ENCODE measurements at regions not wholly inside any gene's neighbourhood (a gene's known extent, or its start where the extent isn't known, plus 50 kb on each side); places are given as distances from the start of the nearest gene placed in this dataset.

DNA sequence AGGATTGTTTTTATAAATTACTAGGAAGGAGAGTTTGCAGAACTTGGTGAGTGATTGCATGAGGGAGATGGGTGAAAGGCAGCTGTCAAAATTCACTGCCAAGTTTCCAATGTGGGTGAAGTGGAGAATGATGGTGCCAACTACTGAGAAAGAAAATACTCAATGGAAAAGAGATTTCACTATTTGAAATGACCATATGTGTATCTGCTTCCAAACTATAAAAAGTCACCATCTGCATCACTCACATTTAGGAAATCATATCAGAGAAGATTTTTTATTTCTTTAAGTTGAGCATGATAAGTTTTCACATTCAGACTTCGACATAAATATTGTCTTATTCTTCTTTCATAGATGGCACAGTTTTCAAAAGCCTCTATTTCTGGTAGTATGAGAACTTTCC is 570.0 kb upstream of the DSEL start:
- Histone ChIP-seq H3K9ac (no peak overlapping the region), H4K20me1 (ENCODE audit: insufficient read depth) (no peaks in the 10 kb centered on the region), H3K27me3 (ENCODE audit: insufficient read depth, low read depth) (no peaks in the 10 kb centered on the region), H2AFZ (ENCODE audit: low read depth) (no peak overlapping the region), H3K79me2 (ENCODE audit: insufficient read depth, low read depth) (no peaks in the 10 kb centered on the region), H3K4me3 (IDR thresholded peaks at IDR 0.05; ENCODE audit: insufficient read depth, low read depth, low read length) (no peak overlapping the region), H3K4me1 (ENCODE audit: low read depth, poor library complexity, severe bottlenecking) (peaks cover 6% of the 10 kb centered on the region), H3K27ac (no peak overlapping the region), H3K36me3 (ENCODE audit: insufficient read depth) (no peaks in the 10 kb centered on the region), H3K4me2 (no peak overlapping the region)
- TF ChIP-seq, protein P1, sequence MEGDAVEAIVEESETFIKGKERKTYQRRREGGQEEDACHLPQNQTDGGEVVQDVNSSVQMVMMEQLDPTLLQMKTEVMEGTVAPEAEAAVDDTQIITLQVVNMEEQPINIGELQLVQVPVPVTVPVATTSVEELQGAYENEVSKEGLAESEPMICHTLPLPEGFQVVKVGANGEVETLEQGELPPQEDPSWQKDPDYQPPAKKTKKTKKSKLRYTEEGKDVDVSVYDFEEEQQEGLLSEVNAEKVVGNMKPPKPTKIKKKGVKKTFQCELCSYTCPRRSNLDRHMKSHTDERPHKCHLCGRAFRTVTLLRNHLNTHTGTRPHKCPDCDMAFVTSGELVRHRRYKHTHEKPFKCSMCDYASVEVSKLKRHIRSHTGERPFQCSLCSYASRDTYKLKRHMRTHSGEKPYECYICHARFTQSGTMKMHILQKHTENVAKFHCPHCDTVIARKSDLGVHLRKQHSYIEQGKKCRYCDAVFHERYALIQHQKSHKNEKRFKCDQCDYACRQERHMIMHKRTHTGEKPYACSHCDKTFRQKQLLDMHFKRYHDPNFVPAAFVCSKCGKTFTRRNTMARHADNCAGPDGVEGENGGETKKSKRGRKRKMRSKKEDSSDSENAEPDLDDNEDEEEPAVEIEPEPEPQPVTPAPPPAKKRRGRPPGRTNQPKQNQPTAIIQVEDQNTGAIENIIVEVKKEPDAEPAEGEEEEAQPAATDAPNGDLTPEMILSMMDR (conservative IDR thresholded peaks at IDR 0.05; ENCODE audit: low read depth, low read length) = no peak

DNA sequence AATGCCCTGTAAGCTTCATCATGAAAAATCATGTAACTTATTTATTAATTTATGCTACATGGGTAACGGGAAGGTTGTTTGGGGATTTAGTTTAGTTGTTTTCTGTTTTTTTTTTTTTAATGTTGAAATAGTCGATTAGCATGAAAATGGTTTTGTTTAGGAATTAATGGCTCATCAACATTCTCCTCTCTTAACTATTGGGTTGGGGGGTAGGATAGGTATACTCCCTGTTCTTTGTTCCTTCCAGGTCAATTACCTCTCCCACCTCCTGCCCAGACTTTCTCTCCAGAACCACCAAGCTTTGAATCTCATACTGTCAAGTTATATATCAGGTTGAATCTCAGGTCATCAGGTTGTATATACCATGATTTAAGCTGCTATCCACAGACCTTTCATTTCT is 568.7 kb upstream of the DSEL start:
- H4K20me1 ChIP-seq (ENCODE audit: insufficient read depth) = no peaks in the 10 kb centered on the region
- no peak overlapping the region for H3K4me3 ChIP-seq (IDR thresholded peaks at IDR 0.05; ENCODE audit: insufficient read depth, low read depth, low read length)
- H3K4me1 ChIP-seq (ENCODE audit: low read depth, poor library complexity, severe bottlenecking) = peaks cover 6% of the 10 kb centered on the region
- TF ChIP-seq, protein P1 (conservative IDR thresholded peaks at IDR 0.05; ENCODE audit: low read depth, low read length) = no peak
- no peaks in the 10 kb centered on the region for H3K79me2 ChIP-seq (ENCODE audit: insufficient read depth, low read depth)
- no peaks in the 10 kb centered on the region for H3K36me3 ChIP-seq (ENCODE audit: insufficient read depth)
- H2AFZ ChIP-seq (ENCODE audit: low read depth) = no peak overlapping the region
- no peak overlapping the region for H3K4me2 ChIP-seq
- H3K9ac ChIP-seq = no peak overlapping the region
- H3K27me3 ChIP-seq (ENCODE audit: insufficient read depth, low read depth) = no peaks in the 10 kb centered on the region
- H3K27ac ChIP-seq = no peak overlapping the region

DNA sequence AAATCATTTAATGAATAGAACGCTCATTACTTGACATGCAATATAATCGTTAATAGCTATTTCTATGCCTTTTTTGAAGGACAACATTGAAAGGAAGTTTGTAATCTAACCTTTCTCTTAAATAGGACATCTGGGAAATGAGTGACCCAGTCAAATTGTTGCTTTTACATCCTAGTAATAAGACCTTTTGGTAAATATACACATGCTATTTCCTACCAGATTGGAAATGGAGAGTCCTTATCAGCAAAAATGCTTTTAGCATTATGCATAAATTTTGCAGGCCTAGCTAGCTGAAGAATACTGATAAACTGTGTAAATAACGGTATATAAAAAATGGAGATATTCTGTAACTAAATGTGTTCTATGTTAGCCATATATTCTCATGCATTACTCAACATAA is 567.3 kb upstream of the DSEL start:
- Histone ChIP-seq H3K9ac (no peak overlapping the region), H3K27me3 (ENCODE audit: insufficient read depth, low read depth) (no peaks in the 10 kb centered on the region), H3K4me3 (IDR thresholded peaks at IDR 0.05; ENCODE audit: insufficient read depth, low read depth, low read length) (no peak overlapping the region), H3K27ac (no peak overlapping the region), H3K4me2 (no peak overlapping the region), H3K36me3 (ENCODE audit: insufficient read depth) (no peaks in the 10 kb centered on the region), H2AFZ (ENCODE audit: low read depth) (no peak overlapping the region), H3K4me1 (ENCODE audit: low read depth, poor library complexity, severe bottlenecking) (peaks cover 6% of the 10 kb centered on the region), H4K20me1 (ENCODE audit: insufficient read depth) (no peaks in the 10 kb centered on the region), H3K79me2 (ENCODE audit: insufficient read depth, low read depth) (no peaks in the 10 kb centered on the region)
- TF ChIP-seq, protein P1 (conservative IDR thresholded peaks at IDR 0.05; ENCODE audit: low read depth, low read length) = no peak

DNA sequence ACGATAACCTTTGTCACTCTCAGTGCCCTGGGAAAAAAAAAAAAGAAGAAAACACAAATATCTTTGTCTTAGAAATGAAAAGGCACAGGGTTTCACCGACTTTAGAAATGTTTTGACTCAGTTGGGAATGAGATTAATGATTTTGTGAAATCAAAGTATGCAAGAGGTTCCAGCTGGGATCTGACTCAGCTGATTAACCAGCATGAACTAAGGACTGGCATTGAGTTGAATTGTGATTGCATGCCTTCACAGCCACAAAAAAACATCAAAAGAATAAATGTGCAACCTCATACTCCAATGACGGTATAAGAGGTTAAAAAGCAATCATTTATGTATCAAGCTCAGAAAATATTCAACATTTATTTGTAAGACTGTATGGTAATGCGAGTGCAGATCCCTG is 566.6 kb upstream of the DSEL start:
- Histone ChIP-seq H2AFZ (ENCODE audit: low read depth) (0 out of 2 replicates have a peak overlapping the region, but pooled peaks have one; percentile 5), H3K4me2 (no peak overlapping the region), H3K4me1 (ENCODE audit: low read depth, poor library complexity, severe bottlenecking) (peaks cover 6% of the 10 kb centered on the region), H3K36me3 (ENCODE audit: insufficient read depth) (no peaks in the 10 kb centered on the region), H3K27ac (no peak overlapping the region), H3K27me3 (ENCODE audit: insufficient read depth, low read depth) (no peaks in the 10 kb centered on the region), H3K4me3 (IDR thresholded peaks at IDR 0.05; ENCODE audit: insufficient read depth, low read depth, low read length) (no peak overlapping the region), H4K20me1 (ENCODE audit: insufficient read depth) (no peaks in the 10 kb centered on the region), H3K9ac (no peak overlapping the region), H3K79me2 (ENCODE audit: insufficient read depth, low read depth) (no peaks in the 10 kb centered on the region)
- TF ChIP-seq, protein P1 (conservative IDR thresholded peaks at IDR 0.05; ENCODE audit: low read depth, low read length) = no peak

Data from KMS-11 (cell line).